HUES48 (cell line): ENCODE measurements at regions not wholly inside any gene's neighbourhood (a gene's known extent, or its start where the extent isn't known, plus 50 kb on each side); places are given as distances from the start of the nearest gene placed in this dataset.
"Not testable (repeated sequence)": the region's sequence is repeated elsewhere in the genome, so short reads cannot be mapped to it uniquely, and the experiment has no call there.

Source experiments
- H3K27ac ChIP-seq: one replicate; pipeline ENCODE4 v1.7.0; 2013; ENCODE audit warnings: low read depth, low read length, inconsistent platforms
- H3K27me3 ChIP-seq: 2 replicates; pipeline ENCODE4 v1.6.1; 2013; ENCODE audit warnings: mild to moderate bottlenecking, low read length; ENCODE audit not compliant: control insufficient read depth, insufficient read depth
- H3K36me3 ChIP-seq: 2 replicates; pipeline ENCODE4 v1.6.1; 2013; ENCODE audit warnings: low read length; ENCODE audit not compliant: control insufficient read depth, insufficient read depth
- H3K4me1 ChIP-seq: 2 replicates; pipeline ENCODE4 v1.6.1; 2013; ENCODE audit warnings: mild to moderate bottlenecking, low read length; ENCODE audit not compliant: control insufficient read depth, insufficient read depth
- H3K4me3 ChIP-seq: 2 replicates; pipeline ENCODE4 v1.5.1; 2013; ENCODE audit warnings: mild to moderate bottlenecking, low read depth, low read length
- H3K9ac ChIP-seq: 2 replicates; pipeline ENCODE4 v1.6.1; 2013; ENCODE audit warnings: mild to moderate bottlenecking, low read depth, low read length, moderate library complexity
- H3K9me3 ChIP-seq: 2 replicates; pipeline ENCODE4 v1.6.1; 2013; ENCODE audit warnings: low read length; ENCODE audit not compliant: control insufficient read depth, insufficient read depth

GRCh38 chr13:87168390-87168789 lies 502.8 kb upstream of the SLITRK5 start:
- Histone ChIP-seq H3K4me3 (no peak overlapping the region), H3K27ac (no peak overlapping the region), H3K9ac (no peak overlapping the region), H3K4me1 (no peaks in the 10 kb centered on the region), H3K27me3 (no peaks in the 10 kb centered on the region), H3K36me3 (no peaks in the 10 kb centered on the region), H3K9me3 (no peaks in the 10 kb centered on the region)

- Histone ChIP-seq H3K27ac (no peak overlapping the region), H3K27me3 (no peaks in the 10 kb centered on the region), H3K9me3 (no peaks in the 10 kb centered on the region), H3K9ac (no peak overlapping the region), H3K4me3 (no peak overlapping the region), H3K4me1 (no peaks in the 10 kb centered on the region), H3K36me3 (no peaks in the 10 kb centered on the region)
Observed at GRCh38 chr13:87169337-87169736, 501.8 kb upstream of the SLITRK5 start.

GRCh38 chr13:87172166-87172835 lies 498.9 kb upstream of the SLITRK5 start:
- H3K4me1 ChIP-seq: no peaks in the 10 kb centered on the region
- H3K27me3 ChIP-seq: no peaks in the 10 kb centered on the region
- no peaks in the 10 kb centered on the region for H3K9me3 ChIP-seq
- no peaks in the 10 kb centered on the region for H3K36me3 ChIP-seq
- H3K27ac ChIP-seq: no peak overlapping the region
- no peak overlapping the region for H3K9ac ChIP-seq
- no peak overlapping the region for H3K4me3 ChIP-seq

DNA sequence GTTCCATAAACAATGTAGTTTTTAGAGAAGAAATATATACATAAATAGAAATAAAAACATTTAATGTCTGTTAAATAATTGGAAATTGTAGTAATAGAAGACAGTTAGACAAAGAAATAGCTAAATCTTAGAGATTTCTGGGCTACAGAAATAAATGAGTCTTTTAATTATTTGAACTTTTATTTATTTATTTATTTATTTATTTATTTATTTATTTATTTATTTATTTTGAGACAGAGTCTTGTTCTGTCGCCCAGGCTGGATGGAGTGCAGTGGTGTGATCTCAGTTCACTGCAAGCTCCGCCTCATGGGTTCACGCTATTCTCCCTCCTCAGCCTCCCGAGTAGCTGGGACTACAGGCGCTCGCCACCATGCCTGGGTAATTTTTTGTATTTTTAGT lies 486.0 kb upstream of the SLITRK5 start:
- H3K4me3 ChIP-seq, H3K27ac ChIP-seq, H3K9me3 ChIP-seq, H3K9ac ChIP-seq, H3K4me1 ChIP-seq, H3K27me3 ChIP-seq, H3K36me3 ChIP-seq: not testable (repeated sequence)

DNA sequence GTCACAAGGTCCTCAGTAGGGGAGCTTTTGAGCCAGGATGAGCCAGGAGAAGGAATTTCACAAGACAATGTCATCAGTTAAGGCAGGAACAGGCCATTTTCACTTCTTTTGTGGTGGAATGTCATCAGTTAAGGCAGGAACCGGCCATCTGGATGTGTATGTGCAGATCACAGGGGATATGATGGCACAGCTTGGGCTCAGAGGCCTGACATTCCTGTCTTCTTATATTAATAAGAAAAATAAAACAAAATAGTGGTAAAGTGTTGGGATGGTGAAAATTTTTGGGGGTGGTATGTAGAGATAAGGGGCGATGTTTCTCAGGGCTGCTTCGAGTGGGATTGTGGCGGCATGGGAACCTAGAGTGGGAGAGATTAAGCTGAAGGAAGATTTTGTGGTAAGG lies 484.5 kb upstream of the SLITRK5 start:
- H3K9me3 ChIP-seq, H3K27ac ChIP-seq, H3K36me3 ChIP-seq, H3K27me3 ChIP-seq, H3K4me1 ChIP-seq, H3K4me3 ChIP-seq, H3K9ac ChIP-seq: not testable (repeated sequence)

DNA sequence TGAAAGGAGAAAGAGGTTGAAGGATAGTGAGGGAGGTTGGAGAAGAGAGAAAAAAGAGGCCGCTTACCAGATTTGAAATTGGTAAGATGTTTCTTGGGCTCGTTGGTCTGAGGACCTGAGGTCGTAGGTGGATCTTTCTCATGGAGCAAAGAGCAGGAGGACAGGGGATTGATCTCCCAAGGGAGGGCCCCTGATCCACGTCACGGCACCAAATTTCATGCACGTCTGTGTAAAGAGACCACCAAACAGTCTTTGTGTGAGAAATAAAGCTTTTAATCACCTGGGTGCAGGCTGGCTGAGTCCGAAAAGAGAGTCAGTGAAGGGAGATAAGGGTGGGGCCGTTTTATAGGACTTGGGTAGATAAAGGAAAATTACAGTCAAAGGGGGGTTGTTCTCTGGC lies 479.7 kb upstream of the SLITRK5 start:
- H3K27ac ChIP-seq, H3K27me3 ChIP-seq, H3K4me3 ChIP-seq, H3K9me3 ChIP-seq, H3K36me3 ChIP-seq, H3K9ac ChIP-seq, H3K4me1 ChIP-seq: not testable (repeated sequence)

DNA sequence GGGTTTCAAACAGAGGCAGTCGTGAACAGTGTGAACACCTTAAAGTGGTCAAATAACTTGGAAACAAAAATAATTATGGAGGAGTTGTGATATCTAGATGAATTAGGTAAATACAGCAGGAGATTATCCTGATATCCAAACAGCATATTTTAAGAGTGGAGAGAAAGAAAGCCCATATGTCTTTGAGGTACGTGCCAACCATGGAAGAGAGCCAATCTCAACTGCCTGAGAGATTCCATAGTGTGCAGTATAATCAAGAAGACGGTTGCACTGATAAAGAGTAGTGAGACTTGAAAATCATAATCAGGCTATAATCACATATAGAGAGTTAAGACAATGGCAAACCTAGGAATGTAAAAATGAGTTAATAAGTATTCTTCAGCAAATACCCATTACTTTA lies 472.8 kb upstream of the SLITRK5 start:
- Histone ChIP-seq H3K27ac (no peak overlapping the region), H3K27me3 (no peaks in the 10 kb centered on the region), H3K4me1 (no peaks in the 10 kb centered on the region), H3K9me3 (peaks cover 4% of the 10 kb centered on the region), H3K36me3 (no peaks in the 10 kb centered on the region), H3K4me3 (no peak overlapping the region), H3K9ac (no peak overlapping the region)

- Histone ChIP-seq H3K4me1 (no peaks in the 10 kb centered on the region), H3K27ac (no peak overlapping the region), H3K36me3 (no peaks in the 10 kb centered on the region), H3K9ac (no peak overlapping the region), H3K27me3 (no peaks in the 10 kb centered on the region), H3K9me3 (no peaks in the 10 kb centered on the region), H3K4me3 (no peak overlapping the region)
Observed at GRCh38 chr13:87206708-87207107, 464.5 kb upstream of the SLITRK5 start.

GRCh38 chr13:87207280-87208003 lies 463.7 kb upstream of the SLITRK5 start:
- no peak overlapping the region for H3K4me3 ChIP-seq
- H3K36me3 ChIP-seq: no peaks in the 10 kb centered on the region
- H3K9ac ChIP-seq: no peak overlapping the region
- no peaks in the 10 kb centered on the region for H3K4me1 ChIP-seq
- no peaks in the 10 kb centered on the region for H3K27me3 ChIP-seq
- no peaks in the 10 kb centered on the region for H3K9me3 ChIP-seq
- no peak overlapping the region for H3K27ac ChIP-seq

- no peaks in the 10 kb centered on the region for H3K36me3 ChIP-seq
- no peak overlapping the region for H3K27ac ChIP-seq
- H3K27me3 ChIP-seq: no peaks in the 10 kb centered on the region
- H3K4me1 ChIP-seq: no peaks in the 10 kb centered on the region
- H3K4me3 ChIP-seq: no peak overlapping the region
- no peaks in the 10 kb centered on the region for H3K9me3 ChIP-seq
- H3K9ac ChIP-seq: no peak overlapping the region
Observed at GRCh38 chr13:87208636-87209035, 462.5 kb upstream of the SLITRK5 start.

GRCh38 chr13:87234981-87235380 lies 436.2 kb upstream of the SLITRK5 start:
- no peaks in the 10 kb centered on the region for H3K36me3 ChIP-seq
- no peaks in the 10 kb centered on the region for H3K9me3 ChIP-seq
- no peak overlapping the region for H3K9ac ChIP-seq

More at GRCh38 chr13:87234981-87235380, 436.2 kb upstream of the SLITRK5 start:
- Histone ChIP-seq H3K4me1 (no peaks in the 10 kb centered on the region), H3K27ac (no peak overlapping the region), H3K4me3 (no peak overlapping the region), H3K27me3 (no peaks in the 10 kb centered on the region)
